Skin epidermis (tissue), 12 donors: ENCODE measurements at regions not wholly inside any gene's neighbourhood (a gene's known extent, or its start where the extent isn't known, plus 50 kb on each side); places are given as distances from the start of the nearest gene placed in this dataset.
"Not testable (repeated sequence)": the region's sequence is repeated elsewhere in the genome, so short reads cannot be mapped to it uniquely, and the experiment has no call there.

ENCODE experiments used
- H3K27ac ChIP-seq, 21 experiments: fragments of 200-600 bp; sonication (generic) in 11 of 21; one replicate each; pipeline ENCODE4 v1.5.0; 2020; ENCODE audit warnings: mild to moderate bottlenecking in 3 of 21, inconsistent platforms in 2 of 21, moderate library complexity in 2 of 21
- H3K4me3 ChIP-seq, 7 experiments: fragments of 200-600 bp; sonication (generic) in 2 of 7; one replicate each; pipeline ENCODE4 v1.5.0; 2020; ENCODE audit warnings: inconsistent platforms in 2 of 7, mild to moderate bottlenecking in 2 of 7, moderate library complexity in 1 of 7

GRCh38 chr21:23067672-23068071 lies 2069.5 kb downstream of the NCAM2 start:
- Histone ChIP-seq H3K27ac (no peak overlapping the region), H3K4me3 (no peak overlapping the region)

- Histone ChIP-seq H3K27ac (no peak overlapping the region), H3K4me3 (no peak overlapping the region)
These were observed 2085.0 kb downstream of the NCAM2 start for GRCh38 chr21:23083242-23083641.

- Histone ChIP-seq H3K27ac (no peak overlapping the region), H3K4me3 (no peak overlapping the region)
These were observed 2095.1 kb downstream of the NCAM2 start for GRCh38 chr21:23093259-23093658.

- Histone ChIP-seq H3K4me3 (no peak overlapping the region), H3K27ac (no peak overlapping the region)
These were observed 2101.0 kb downstream of the NCAM2 start for GRCh38 chr21:23099185-23099584.

- H3K4me3 ChIP-seq, result no peak overlapping the region
- H3K27ac ChIP-seq, result no peak overlapping the region
These were observed 2102.9 kb downstream of the NCAM2 start for GRCh38 chr21:23101111-23101510.

- H3K4me3 ChIP-seq, result no peak overlapping the region
- no peak overlapping the region for H3K27ac ChIP-seq
These were observed 2110.3 kb downstream of the NCAM2 start for GRCh38 chr21:23108533-23108932.

- no peak overlapping the region for H3K4me3 ChIP-seq
- no peak overlapping the region for H3K27ac ChIP-seq
These were observed 2112.9 kb downstream of the NCAM2 start for GRCh38 chr21:23111070-23111600.

GRCh38 chr21:23119491-23119890 lies 2121.3 kb downstream of the NCAM2 start:
- H3K4me3 ChIP-seq, result no peak overlapping the region
- no peak overlapping the region for H3K27ac ChIP-seq

- no peak overlapping the region for H3K27ac ChIP-seq
- H3K4me3 ChIP-seq, result no peak overlapping the region
These were observed 2129.8 kb downstream of the NCAM2 start for GRCh38 chr21:23127973-23128372.

- Histone ChIP-seq H3K4me3 (no peak overlapping the region), H3K27ac (no peak overlapping the region)
These were observed 2132.1 kb downstream of the NCAM2 start for GRCh38 chr21:23130308-23130707.

- no peak overlapping the region for H3K27ac ChIP-seq
- H3K4me3 ChIP-seq, result no peak overlapping the region
These were observed 2133.0 kb downstream of the NCAM2 start for GRCh38 chr21:23131177-23131576.

- no peak overlapping the region for H3K27ac ChIP-seq
- no peak overlapping the region for H3K4me3 ChIP-seq
These were observed 2140.6 kb downstream of the NCAM2 start for GRCh38 chr21:23138797-23139196.

- no peak overlapping the region for H3K4me3 ChIP-seq
- no peak overlapping the region for H3K27ac ChIP-seq
These were observed 2153.9 kb downstream of the NCAM2 start for GRCh38 chr21:23152130-23152529.

GRCh38 chr21:23153842-23154241 lies 2155.6 kb downstream of the NCAM2 start:
- not testable (repeated sequence) for H3K4me3 ChIP-seq, H3K27ac ChIP-seq

- no peak overlapping the region for H3K4me3 ChIP-seq
- H3K27ac ChIP-seq, result no peak overlapping the region
These were observed 2157.1 kb downstream of the NCAM2 start for GRCh38 chr21:23155281-23155680.

GRCh38 chr21:23160914-23161313 lies 2162.7 kb downstream of the NCAM2 start:
- H3K4me3 ChIP-seq, result no peak overlapping the region
- no peak overlapping the region for H3K27ac ChIP-seq

- H3K4me3 ChIP-seq, result no peak overlapping the region
- no peak overlapping the region for H3K27ac ChIP-seq
These were observed 2164.2 kb downstream of the NCAM2 start for GRCh38 chr21:23162198-23162946.
